ENCODE measurements at regions not wholly inside any gene's neighbourhood (a gene's known extent, or its start where the extent isn't known, plus 50 kb on each side); places are given as distances from the start of the nearest gene placed in this dataset.

DNA sequence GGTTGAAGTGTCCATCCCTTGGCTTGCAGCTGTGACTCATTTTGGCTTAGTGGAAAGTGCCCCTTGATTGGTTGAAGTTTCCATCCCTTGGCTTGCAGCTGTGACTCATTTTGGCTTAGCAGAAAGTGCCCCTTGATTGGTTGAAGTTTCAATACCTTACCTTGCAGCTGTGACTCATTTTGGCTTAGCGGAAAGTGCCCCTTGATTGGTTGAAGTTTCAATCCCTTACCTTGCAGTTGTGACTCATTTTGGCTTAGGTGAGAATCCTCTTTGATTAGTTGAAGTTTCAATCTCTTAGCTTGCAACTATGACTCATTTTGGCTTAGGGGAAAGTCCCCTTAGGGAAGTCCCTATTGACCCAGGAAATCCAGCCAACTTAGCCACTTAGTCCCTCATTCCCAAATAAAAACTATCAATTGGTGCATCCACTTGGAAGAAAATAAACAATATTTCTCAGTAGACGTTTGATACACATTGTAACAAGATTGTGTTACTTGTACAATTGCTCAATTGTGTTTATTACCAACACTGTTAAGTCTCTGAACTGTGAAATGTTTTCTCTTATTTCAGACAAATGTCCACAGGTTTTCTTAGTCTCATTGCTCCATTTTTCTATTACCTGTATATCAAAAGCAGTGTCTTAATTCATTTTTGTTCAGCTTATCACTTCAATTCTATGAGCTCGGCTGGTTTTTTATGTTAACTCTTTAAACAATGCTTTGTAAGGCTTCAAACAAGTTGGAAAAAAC lies 2308.8 kb upstream of the ACO1 start:
- Histone ChIP-seq H3K9me3 (ENCODE audit: control insufficient read depth, insufficient read depth, low read depth, low read length) (no peaks in the 10 kb centered on the region), H3K27ac (ENCODE audit: low read length) (no peak overlapping the region), H3K4me3 (ENCODE audit: low read depth in 2 of 2, low read length in 2 of 2) (no peak overlapping the region), H3K36me3 (ENCODE audit: control insufficient read depth, insufficient read depth, low read length) (no peaks in the 10 kb centered on the region), H3K4me1 (ENCODE audit: control insufficient read depth, insufficient read depth, low read length) (no peaks in the 10 kb centered on the region), H3K27me3 (ENCODE audit: control insufficient read depth, insufficient read depth, low read length) (no peaks in the 10 kb centered on the region)
- ATAC-seq = no peak
- CTCF ChIA-PET = no interaction called here
- no TSS peak for BruUV-seq (replicated peaks)
- in situ Hi-C loops (cut with HindIII; ENCODE audit: low pct_unique_long_range_greater_than_20kb, low sequenced_read_pairs) (no loop called here), intact Hi-C loops (cut with micrococcal nuclease; ENCODE audit: unreplicated experiment) (no loop called here)
- DNase-seq (ENCODE audit: low read depth, low spot score) = no peak
- POLR2A ChIA-PET = no interaction called here
- TF ChIP-seq, protein P1, sequence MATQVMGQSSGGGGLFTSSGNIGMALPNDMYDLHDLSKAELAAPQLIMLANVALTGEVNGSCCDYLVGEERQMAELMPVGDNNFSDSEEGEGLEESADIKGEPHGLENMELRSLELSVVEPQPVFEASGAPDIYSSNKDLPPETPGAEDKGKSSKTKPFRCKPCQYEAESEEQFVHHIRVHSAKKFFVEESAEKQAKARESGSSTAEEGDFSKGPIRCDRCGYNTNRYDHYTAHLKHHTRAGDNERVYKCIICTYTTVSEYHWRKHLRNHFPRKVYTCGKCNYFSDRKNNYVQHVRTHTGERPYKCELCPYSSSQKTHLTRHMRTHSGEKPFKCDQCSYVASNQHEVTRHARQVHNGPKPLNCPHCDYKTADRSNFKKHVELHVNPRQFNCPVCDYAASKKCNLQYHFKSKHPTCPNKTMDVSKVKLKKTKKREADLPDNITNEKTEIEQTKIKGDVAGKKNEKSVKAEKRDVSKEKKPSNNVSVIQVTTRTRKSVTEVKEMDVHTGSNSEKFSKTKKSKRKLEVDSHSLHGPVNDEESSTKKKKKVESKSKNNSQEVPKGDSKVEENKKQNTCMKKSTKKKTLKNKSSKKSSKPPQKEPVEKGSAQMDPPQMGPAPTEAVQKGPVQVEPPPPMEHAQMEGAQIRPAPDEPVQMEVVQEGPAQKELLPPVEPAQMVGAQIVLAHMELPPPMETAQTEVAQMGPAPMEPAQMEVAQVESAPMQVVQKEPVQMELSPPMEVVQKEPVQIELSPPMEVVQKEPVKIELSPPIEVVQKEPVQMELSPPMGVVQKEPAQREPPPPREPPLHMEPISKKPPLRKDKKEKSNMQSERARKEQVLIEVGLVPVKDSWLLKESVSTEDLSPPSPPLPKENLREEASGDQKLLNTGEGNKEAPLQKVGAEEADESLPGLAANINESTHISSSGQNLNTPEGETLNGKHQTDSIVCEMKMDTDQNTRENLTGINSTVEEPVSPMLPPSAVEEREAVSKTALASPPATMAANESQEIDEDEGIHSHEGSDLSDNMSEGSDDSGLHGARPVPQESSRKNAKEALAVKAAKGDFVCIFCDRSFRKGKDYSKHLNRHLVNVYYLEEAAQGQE (IDR thresholded peaks at IDR 0.05; ENCODE audit: insufficient read depth in 1 of 2, low read depth in 2 of 2, low read length in 1 of 2) = no peak
- no peak for TF ChIP-seq POLR2AphosphoS5 (IDR thresholded peaks at IDR 0.05; ENCODE audit: low read depth, low read length)
- TF ChIP-seq, protein P2, sequence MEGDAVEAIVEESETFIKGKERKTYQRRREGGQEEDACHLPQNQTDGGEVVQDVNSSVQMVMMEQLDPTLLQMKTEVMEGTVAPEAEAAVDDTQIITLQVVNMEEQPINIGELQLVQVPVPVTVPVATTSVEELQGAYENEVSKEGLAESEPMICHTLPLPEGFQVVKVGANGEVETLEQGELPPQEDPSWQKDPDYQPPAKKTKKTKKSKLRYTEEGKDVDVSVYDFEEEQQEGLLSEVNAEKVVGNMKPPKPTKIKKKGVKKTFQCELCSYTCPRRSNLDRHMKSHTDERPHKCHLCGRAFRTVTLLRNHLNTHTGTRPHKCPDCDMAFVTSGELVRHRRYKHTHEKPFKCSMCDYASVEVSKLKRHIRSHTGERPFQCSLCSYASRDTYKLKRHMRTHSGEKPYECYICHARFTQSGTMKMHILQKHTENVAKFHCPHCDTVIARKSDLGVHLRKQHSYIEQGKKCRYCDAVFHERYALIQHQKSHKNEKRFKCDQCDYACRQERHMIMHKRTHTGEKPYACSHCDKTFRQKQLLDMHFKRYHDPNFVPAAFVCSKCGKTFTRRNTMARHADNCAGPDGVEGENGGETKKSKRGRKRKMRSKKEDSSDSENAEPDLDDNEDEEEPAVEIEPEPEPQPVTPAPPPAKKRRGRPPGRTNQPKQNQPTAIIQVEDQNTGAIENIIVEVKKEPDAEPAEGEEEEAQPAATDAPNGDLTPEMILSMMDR (IDR thresholded peaks at IDR 0.05) = no peak
- no peak for TF ChIP-seq TCF7L2 (IDR thresholded peaks at IDR 0.05; ENCODE audit: low read depth, low read length)
- TF ChIP-seq SIN3A (IDR thresholded peaks at IDR 0.05; ENCODE audit: borderline replicate concordance, insufficient read depth, low read depth, low read length) = no peak

DNA sequence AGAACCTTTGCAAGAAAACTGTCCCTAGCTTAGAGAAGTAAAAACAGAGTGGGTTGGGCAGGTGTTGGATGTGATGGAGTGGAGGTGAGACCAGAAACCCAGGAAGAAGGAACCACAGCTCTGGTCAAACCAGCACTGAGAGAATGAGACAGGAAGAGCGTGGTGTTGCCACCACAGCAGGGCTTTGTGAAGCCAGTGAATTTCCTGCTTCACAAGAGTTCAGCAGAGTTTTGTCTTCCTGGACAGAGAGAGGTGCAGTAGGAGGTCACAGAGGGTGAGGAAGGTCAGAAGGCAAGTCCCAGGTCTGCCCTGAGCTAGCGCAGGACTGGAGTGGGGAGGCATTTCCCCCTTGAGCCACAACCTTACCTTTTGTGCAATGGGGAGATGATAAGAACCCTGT lies 2306.2 kb upstream of the ACO1 start:
- in situ Hi-C loops (cut with HindIII; ENCODE audit: low pct_unique_long_range_greater_than_20kb, low sequenced_read_pairs) = no loop called here
- POLR2A ChIA-PET = no interaction called here

More for the DNA sequence above, 2306.2 kb upstream of the ACO1 start:
- TF ChIP-seq, protein P1 (IDR thresholded peaks at IDR 0.05; ENCODE audit: insufficient read depth in 1 of 2, low read depth in 2 of 2, low read length in 1 of 2) = no peak
- TF ChIP-seq TCF7L2 (IDR thresholded peaks at IDR 0.05; ENCODE audit: low read depth, low read length) (no peak), POLR2AphosphoS5 (IDR thresholded peaks at IDR 0.05; ENCODE audit: low read depth, low read length) (no peak), SIN3A (IDR thresholded peaks at IDR 0.05; ENCODE audit: borderline replicate concordance, insufficient read depth, low read depth, low read length) (no peak)
- TF ChIP-seq, protein P2 (IDR thresholded peaks at IDR 0.05) = no peak
- ATAC-seq (no peak), DNase-seq (ENCODE audit: low read depth, low spot score) (no peak)
- Histone ChIP-seq H3K9me3 (ENCODE audit: control insufficient read depth, insufficient read depth, low read depth, low read length) (no peaks in the 10 kb centered on the region), H3K4me1 (ENCODE audit: control insufficient read depth, insufficient read depth, low read length) (no peaks in the 10 kb centered on the region), H3K36me3 (ENCODE audit: control insufficient read depth, insufficient read depth, low read length) (no peaks in the 10 kb centered on the region), H3K27ac (ENCODE audit: low read length) (no peak overlapping the region), H3K4me3 (ENCODE audit: low read depth in 2 of 2, low read length in 2 of 2) (no peak overlapping the region), H3K27me3 (ENCODE audit: control insufficient read depth, insufficient read depth, low read length) (no peaks in the 10 kb centered on the region)
- no TSS peak for BruUV-seq (replicated peaks)
- intact Hi-C loops (cut with micrococcal nuclease; ENCODE audit: unreplicated experiment) = no loop called here
- CTCF ChIA-PET = no interaction called here
